OCI-M1 (cell line): ENCODE measurements at regions not wholly inside any gene's neighbourhood (a gene's known extent, or its start where the extent isn't known, plus 50 kb on each side); places are given as distances from the start of the nearest gene placed in this dataset.
"Not testable (repeated sequence)": the region's sequence is repeated elsewhere in the genome, so short reads cannot be mapped to it uniquely, and the experiment has no call there.

ENCODE experiments used
- DNase-seq: peaks from one replicate; lab custom pipeline; 2025; lab: John Stamatoyannopoulos, UW

DNA sequence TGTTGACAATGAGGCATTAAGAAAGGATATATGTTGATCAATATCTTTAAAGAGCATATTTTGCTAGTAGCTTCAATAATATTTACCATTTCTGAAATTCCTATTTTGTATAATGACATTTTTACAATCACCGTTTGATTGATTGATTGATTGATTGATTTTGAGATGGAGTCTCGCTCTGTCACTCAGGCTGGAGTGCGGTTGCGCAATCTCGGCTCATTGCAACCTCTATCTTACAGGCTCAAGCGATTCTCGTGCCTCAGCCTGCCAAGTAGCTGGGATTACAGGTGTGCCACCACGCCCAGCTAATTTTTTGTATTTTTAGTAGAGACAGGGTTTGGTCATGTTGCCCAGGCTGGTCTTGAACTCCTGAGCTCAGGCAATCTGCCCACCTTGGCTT is 150.9 kb upstream of the TEX13D start:
- DNase-seq = not testable (repeated sequence)

DNA sequence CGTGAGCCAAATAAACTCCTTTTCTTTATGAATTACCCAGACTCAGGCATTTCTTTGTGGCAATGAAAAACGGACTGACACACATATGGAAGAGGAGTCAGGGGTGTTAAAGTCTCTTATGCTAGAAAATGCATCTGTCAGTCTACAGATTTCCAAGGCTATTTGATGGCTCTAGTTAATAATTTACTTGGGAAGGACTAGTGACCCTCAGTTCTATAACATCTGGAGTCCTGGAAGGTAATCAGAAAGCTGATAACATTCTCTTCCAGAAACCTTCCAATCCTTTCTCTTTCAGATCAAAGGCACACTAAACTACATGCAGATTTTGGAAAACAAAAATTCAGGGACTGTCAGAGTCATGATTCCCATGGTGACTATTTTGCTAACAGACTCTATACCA is 142.0 kb upstream of the TEX13D start:
- no peak for DNase-seq

DNA sequence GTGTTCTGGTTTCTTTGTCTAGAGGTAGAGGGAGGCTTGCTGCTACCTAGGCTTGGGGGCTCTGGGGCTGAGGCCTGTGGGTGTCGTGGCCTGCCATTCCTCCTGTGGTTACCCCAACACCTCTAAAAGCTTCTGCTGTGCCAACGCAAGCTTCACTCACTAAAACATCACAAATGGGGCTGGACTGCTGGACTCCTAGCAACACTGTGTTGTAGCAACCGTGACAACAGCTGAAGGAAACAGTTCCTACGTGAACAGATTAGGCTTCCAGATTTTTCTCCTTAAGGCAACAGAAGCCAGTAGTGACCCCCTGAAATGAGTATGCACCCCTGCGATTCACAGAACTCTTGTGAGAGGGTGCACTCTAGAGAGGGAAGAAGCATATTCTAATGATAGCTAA is 138.3 kb upstream of the TEX13D start:
- DNase-seq = no peak

DNA sequence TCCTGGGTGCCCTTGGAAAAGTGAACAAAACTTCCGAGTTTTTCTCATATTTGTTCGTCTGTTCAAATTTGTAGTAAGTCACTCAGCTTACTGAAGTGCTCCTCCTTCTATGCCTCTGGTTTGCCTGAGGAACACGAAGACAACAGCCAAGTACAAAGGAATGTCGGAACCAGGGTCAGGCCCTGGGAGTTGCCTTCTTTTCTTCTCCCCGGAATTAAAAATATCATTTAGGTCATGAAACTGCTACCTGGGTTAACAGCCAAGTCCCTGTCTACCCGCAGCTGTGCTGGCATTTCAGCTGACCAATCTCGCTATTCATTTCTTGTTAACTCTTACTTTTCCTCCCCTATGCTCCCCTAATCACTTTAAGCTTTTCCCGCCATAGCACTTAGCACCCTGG is 137.6 kb upstream of the TEX13D start:
- DNase-seq = no peak

DNA sequence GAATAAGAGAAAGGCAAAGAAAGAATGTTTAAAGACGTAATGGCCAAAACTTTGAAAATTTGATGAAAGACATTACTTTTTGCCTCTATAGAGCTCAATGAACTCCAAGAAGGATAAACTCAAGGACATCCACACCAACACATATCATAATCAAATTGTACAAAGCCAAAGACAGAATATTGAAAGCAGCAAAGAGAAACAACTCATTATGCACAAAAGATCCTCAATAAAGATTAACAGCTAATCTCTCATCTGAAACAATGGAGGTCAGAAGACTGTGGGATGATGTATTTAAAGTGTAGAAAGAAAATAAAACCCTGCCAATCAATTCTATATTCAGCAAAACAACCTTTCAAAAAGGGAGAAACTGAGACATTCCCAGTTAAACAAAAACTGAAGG is 129.1 kb upstream of the TEX13D start:
- no peak for DNase-seq

DNA sequence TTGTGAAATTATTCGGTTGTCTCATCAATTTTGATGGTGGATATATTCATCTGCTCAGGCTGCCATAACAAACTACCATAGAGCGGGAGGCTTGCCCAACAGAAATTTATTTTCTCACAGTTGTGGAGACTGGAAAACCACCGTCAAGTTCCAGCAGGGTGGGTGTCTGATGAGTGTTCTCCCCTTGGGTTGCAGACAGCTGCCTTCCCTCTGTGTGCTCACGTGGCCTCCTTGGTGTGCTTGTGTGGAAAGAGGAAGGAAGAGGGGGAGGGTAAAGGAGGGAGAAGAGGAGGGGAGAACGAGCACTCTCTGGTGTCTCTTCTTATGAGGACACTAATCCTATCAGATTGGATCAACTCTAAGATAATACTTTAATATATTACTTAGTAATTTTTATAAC is 123.8 kb upstream of the TEX13D start:
- peak; percentile 57 for DNase-seq

DNA sequence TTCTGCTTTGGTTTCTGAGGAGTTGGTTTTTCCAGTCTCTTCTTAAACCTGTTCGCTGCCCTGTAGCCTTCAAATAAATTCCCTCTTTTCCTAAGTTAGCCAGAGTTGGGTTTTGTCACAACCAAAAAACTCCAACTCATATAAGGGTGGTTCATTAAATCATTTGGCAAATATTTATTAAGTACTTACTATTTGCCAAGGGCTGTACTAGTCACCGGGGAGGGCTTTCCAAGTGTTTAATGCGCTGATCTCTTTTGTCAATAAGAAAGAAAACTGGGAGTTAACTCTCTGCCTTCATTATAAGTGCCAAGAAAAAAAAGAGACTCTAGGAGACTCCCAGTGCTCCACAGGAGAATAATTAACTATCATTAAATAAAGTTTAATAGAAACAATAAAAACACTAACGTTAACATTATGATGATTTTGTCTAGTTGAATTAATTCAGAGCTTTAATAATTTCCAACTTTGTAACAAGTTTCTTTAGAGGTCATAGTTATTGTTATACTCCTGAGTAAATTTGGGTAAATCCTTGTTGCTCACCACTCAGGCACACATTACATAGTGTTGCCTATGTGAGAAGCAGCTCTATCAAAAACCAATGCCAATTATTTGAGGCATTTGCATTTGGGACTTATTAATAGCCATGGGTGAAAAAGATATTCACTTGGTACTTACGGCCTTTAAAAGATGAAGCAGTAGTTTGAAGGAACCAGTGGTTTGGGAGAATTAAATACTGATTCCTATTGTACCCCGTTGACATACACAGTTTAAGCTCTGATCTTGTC is 122.5 kb upstream of the TEX13D start:
- DNase-seq = no peak

DNA sequence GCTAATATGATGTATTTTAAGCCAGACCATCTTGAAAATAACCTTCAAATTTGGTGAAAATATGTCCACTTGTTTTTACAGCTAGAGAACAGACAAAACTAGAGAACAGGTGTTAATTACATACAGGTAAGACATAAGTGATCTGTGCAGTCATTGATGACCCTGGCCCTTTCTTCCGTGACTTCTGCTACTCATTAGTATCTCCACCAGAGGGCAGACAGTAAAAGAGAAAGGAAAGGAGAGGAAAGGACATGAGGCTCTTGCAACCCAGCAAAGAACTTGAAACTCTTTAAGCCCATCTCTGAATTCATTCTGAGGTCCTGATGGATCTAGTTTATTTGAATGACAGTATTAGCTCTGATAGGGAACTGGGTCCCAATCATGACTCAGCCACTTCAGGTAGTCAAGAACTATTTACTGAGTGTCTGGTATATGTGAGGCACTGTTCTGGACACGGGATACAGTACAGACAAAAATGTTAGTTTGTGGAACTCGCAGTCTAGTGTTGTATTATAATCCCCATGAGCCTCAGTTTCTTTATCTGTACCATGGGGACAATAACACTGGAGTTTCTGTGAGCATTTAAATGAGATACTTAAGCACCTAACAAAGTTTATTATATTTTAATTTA is 121.0 kb upstream of the TEX13D start:
- DNase-seq = peak; percentile 58

DNA sequence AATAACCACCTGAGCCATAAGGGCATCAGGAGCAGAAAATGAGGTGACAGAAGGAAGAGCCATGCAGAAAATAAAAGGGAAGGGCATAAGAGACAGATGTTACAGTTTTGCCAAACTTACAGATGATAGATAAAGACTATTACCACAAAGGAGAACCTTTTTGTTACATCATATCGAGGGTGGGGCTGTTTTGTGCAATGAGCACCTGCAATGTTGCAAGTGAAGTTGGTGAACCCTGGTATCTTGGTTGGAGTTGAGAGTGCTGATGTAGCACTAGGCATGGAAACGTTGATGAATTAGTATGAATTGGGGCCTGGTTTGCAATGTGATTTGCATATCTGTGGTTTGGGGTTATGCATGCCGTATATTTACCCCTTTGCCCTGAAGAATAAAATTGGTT is 119.8 kb upstream of the TEX13D start:
- DNase-seq = peak; percentile 38

DNA sequence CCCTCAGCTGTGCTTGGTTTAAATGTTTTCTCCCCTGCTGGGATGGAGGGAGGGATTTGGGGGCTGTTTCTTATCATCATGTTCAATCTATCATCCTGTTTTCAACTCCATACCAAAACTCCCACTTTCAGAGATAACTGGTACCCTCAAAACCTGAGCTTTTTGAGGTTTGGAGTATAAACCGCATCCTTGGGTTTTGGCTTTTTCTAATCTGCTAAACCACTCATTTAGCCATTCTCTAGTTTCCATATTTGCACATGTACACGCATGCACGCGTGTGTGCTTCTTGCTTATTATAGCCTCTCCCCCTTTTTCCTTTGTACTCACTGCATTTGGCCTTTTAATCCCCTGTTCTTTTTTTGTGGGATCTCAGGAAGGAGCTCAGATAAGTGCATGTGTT is 116.7 kb upstream of the TEX13D start:
- no peak for DNase-seq

DNA sequence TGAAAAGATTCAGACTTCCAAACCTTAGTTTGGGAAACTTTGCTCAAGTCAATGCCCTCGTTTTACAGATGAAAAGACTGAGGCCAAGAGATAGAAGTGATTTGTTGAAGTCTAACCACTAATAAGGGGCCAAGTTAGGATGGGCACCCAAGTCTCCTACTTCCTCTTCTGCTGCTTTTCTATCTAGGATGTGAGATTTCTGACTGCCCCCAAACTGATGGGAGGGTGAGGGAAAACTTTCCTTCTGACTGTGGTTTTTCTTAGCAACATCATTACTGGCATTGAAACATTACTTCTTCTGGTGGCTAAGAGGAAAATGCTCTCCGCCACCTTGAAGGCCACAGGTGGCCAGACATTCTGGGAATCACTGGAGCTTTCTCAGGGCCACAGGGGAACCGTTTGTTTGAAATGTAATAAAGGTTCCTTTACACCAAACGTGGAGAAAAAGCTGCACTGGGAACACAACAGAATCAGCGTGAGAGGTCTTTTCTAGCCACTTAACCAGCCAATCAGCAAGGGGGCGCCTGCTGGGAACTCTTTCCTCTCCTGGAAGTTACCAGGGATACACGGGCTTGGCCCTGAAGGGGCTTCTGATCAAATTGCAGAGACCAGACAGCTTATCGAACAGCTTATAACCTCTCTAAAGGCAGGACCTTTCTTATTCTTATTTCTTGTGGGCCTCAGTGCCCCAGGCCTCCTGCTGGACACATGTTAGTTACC is 115.9 kb upstream of the TEX13D start:
- peak; percentile 26 for DNase-seq

DNA sequence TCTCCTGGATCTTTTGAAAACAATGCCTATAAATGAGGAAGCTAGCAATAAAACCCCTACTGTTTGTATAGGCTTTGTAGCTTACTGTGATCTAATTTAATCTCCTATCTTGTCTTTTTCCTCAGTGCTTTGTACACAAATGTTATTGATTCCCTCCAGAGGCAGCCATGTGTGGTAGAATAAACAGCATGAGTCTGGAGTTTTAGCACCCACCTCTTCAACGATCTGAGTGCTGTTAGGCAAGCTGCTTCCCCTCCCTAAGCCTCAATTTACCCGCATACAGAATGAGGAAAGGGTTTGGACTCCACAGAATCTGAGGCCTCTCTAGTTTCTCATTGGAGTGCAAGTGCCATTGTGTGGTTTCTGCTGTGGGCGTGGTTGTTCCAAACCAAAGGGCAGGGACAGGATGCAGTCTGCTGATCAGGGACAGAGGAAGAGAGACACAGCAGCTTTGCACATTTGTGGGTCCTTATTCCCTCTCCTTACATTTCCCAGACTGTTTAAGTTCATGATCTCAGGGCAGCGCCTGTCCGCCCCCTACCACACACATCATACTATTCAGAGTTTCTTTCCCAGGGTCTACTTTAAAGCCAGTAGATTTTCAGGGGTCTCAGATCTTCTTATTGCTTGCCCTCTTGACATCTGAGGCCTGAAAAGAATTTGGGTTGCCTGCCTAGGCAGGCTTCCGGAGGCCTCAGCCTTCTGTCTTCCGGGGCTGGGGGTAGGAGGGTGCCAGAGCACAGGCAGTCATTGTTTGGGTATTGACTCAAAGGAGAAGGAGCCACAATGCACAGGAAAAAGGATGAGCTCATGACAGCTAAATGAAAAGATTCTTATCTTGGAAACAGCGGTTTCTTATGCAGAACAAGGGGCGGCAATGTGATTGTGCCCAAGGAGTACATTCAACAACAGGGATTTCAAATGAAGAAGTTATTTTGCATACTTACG is 114.9 kb upstream of the TEX13D start:
- DNase-seq = peak; percentile 72

DNA sequence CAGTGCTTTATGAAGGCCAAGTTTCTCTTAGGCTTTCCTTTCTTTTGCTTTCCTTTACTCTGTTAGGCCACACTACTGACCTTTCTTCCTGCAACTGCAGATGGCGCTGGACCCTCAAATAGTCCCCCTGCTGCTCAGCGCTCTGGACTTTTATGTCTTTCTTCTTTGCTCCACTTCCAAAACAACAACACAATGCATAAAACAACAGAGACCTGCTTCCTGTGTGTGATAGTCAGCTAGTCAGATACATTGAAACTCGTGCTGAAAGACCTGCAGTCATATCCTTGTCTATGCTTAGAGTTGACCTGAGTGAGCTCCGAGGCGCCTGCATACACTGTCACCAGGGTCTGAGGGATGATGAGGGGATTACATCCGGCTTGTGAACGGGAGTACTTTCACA is 108.9 kb upstream of the TEX13D start:
- DNase-seq = peak; percentile 5

DNA sequence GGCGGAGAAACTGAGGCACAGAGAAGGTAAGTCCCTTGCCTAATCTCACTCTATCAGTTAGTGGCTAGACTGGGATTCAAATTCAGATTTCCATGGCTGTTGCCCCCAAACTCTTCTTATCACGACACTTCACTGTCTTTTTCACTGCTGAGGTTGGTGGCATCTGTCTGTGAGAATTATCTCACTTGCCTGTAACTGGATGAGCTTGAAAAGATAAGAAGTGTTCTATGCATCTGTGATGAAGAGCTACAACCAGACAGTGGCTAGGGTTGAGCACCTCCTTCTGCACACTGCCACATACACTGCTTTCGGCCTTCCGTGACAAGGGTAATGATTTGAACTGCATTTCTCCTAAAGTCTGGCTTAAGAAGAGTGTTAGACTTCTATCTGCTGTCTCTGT is 107.9 kb upstream of the TEX13D start:
- DNase-seq = no peak

DNA sequence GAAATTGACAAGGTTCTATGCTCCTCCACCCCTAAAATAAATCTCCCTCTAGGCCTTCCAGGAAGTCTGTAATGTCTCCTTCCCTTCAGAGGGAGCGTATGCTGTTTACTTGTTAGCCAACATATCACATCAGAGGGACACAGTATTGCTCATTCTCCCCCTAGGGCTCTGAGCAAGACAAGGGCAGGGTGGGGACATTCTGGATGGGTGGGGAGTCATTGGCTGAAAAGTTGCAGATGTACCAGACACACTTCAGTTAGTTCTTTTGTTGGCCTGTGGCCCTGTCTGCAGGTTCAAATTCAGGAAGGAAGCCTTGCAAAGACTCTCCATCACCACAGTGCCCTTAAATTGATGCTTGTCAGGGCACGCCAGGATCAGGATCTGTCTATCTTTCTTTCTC is 106.3 kb upstream of the TEX13D start:
- DNase-seq = no peak

DNA sequence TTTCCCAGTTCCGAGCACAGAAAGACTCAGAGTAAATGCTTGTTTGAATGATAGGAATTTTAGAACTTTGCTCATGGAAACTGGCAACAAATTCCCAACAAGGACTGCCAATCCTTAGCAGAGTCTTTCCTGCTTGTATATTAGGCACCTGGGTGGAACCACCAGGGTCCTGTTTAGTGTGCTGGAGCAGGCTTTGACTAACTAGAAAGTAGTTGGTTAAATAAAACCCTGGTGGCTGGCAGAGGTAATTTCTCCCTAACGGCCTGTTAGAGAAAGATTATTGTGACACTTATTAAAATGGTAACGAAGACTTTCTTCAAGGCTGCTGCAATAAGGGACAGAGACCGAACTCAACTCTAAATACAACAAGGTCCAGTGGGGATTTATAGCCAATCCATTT is 103.6 kb upstream of the TEX13D start:
- no peak for DNase-seq

DNA sequence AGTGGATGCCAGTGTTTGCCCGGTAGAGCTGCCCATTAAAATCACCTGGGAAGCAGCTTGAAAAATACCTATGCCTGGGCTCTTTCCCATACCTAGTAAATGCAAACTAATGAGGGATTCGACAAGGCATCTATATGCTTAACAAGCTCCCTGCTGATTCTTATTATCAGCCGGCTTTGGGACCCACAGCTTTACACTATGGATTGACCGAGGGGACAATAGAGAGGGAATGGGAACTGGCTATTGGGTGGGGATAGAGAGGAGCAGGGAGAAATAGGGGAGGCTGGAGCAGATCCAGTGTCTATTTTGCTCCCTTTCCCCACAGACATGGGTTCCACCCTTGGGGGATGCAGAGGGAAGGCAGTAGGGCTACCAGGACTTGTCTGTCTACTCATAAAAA is 103.1 kb upstream of the TEX13D start:
- DNase-seq = no peak

DNA sequence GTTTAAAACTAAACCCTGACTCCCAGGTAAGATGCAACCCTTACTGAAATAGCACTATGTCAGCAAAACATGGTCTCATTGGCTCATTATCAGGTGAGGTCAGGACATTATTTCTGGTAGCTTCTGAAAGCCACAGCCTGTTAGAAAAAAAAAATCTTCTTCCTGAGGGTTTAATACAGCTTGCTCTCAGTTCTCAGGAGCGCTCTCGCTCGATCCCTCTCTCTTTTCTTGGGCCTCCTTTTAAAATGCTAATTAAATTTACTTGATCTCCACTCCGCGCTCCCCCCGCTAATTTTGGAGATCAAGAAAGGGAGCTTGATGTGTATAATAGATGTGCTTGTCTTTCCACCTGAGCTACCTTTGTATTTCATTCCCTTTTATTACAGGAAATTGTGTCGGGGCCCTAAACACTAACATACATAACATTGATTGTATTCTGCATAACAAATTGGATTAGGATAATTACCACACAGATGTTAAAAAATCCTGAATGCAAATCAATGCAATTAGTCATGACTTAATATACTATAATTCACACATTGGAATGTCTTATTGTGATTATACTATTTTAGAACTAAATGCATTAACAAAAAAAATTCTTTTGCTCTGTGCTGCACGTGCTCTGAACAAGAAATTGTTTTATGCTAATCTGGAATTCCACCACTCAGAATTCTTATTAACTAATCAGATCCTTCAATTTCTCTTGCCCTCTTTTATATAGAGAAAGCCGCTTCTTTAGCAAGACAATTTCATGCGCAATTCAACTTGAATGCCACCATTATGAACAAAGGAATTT is 101.6 kb upstream of the TEX13D start:
- no peak for DNase-seq

DNA sequence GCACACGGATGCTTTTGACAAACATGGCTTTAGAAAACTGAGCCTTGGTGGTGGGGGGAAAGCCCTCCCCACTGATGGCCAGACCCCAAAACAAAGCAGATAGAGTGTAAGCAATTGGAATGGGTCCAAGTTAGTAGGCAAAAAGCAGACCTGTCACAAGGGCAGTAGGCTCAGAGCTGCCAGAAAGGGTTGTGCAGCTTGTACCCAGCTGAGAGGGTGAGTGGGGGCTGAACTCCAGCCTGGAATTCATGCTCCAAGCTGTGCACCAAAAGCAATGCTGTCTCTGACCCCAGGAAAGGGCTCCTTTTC is 101.1 kb upstream of the TEX13D start:
- DNase-seq = no peak

DNA sequence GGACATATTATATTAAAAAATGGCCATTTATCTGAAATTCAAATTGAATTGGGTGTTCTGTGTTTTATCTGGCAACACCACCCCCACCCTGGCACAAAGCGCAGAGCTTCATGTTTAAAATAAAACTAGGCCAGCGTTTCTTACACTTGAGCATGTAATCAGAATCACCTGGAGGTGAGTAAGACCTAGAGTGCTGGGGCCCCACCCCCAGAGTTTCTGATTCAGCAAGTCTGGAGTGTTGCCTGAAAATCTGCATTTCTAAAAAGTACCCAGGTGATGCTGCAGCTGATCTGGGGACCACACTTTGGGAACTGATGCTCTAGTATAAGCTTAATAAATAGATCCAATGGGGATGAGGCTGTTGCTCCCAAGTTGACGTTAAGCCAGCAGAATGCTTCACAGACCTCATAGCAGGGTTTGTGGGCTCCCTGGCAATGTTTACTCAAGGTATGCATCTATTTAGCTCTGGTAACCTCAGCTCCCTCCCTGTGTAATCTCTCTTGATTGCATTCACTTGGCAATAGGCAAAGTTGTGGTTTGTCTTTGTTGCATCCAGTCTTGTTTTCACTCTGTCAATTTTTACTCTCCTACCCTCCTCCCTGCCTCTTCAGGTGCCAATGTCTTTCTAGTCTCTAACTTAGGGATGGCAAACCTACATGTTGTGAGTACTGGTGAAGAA is 99.8 kb upstream of the TEX13D start:
- DNase-seq = no peak

DNA sequence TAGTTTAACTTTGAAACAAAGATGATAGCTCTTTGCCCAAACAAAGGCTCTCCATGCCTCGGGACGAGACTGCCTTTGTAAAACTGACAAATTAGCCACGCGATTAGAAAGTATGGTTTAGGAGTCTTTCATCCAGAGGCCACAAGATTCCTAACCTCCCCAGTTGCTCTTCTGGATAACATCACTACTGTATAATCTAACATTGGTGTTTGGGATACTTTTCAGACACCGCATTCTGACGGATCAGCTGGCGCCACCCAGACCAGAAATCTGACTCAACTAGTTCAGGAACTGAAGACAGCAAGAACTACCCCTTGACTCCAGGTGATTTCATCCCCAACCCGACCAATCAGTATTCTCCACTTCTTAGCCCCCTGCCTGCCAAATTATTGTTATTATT is 98.1 kb upstream of the TEX13D start:
- no peak for DNase-seq
